ENCODE measurements at regions not wholly inside any gene's neighbourhood (a gene's known extent, or its start where the extent isn't known, plus 50 kb on each side); places are given as distances from the start of the nearest gene placed in this dataset.

DNA sequence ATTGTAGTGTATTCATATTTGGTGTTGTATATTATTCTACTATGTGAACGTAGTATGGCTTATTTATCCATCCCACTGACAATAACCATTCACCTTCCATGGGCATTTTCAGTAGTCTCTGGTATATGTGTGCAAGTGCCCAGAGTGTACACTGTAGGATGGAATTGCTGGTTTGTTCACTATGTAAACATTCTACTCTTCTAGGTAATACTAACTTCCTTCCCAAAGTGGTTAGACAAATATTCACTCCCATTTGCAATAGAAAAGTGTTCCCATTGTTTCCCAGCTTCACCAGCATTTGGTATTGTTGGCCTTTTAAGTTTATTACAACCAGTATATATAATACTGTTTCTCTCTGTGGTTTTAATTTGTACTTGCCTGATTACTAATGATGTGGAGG is 153.7 kb downstream of the C7orf25 start:
- no peak for TF ChIP-seq EP300 (IDR thresholded peaks at IDR 0.05)
- no peak for TF ChIP-seq POLR2AphosphoS5 (IDR thresholded peaks at IDR 0.05)
- TF ChIP-seq POLR2A (IDR thresholded peaks at IDR 0.05), result no peak
- no peak for TF ChIP-seq CTCF (IDR thresholded peaks at IDR 0.05)
- H3K27me3 ChIP-seq, result no peaks in the 10 kb centered on the region
- no peak for DNase-seq (ENCODE audit: low spot score in 2 of 2)
- no peaks in the 10 kb centered on the region for H3K9me3 ChIP-seq
- H3K36me3 ChIP-seq, result no peaks in the 10 kb centered on the region
- H3K4me3 ChIP-seq, result no peak overlapping the region
- 86% methylated on average over 1 of the region's 1 CpG for WGBS
- H3K27ac ChIP-seq, result no peak overlapping the region
- no peaks in the 10 kb centered on the region for H3K4me1 ChIP-seq

DNA sequence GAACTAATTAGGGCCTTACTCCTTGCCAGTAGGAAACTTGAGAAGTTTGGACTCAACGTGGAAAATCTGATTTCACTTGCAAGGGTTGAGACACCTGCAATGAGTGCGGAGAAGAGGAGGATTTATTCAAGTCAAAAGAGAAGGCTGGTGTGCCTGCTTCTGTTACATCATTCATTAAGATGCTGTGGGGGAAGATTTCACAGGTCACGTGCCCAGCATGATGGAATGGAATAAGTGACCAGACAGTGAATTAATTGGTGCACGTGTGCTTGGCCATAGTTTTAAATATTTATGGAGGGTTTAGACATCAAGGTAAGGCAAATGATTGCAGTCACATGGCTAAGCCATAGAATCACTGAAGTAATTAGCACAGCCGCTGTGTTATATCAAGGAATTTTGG is 155.0 kb downstream of the C7orf25 start:
- WGBS, result 80% methylated on average over 5 of the region's 5 CpGs
- H3K9me3 ChIP-seq, result no peaks in the 10 kb centered on the region
- no peak overlapping the region for H3K4me3 ChIP-seq
- H3K27ac ChIP-seq, result no peak overlapping the region
- no peaks in the 10 kb centered on the region for H3K36me3 ChIP-seq
- TF ChIP-seq EP300 (IDR thresholded peaks at IDR 0.05), result no peak
- TF ChIP-seq CTCF (IDR thresholded peaks at IDR 0.05), result no peak
- TF ChIP-seq POLR2AphosphoS5 (IDR thresholded peaks at IDR 0.05), result no peak
- TF ChIP-seq POLR2A (IDR thresholded peaks at IDR 0.05), result no peak
- DNase-seq (ENCODE audit: low spot score in 2 of 2), result no peak
- no peaks in the 10 kb centered on the region for H3K4me1 ChIP-seq
- no peaks in the 10 kb centered on the region for H3K27me3 ChIP-seq

DNA sequence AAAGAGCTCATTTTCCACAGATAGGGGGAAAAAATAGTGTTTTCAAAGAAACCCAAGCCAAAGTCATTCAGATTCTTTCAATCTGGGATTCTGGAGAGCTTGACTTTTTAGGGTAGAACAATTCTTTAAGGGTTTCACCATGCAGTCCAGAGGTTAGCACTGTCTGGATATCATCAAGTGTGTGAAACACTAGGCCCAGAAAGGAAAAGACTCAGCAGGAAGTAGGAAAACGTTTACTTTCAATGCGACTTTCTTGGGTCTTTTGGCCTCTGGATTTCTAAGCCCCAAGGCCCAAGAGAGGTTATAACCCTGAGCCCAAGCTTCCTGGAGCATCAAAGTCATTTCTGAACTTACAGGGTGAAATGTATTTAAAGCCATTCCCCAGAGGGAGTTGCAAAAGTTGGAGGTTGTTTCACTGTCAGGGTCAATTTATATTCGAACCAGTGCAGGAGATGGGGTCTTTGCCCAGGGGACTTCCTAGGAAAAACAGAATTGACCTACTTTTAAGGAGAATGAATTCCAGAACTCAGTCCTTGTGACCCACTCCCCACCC is 158.0 kb downstream of the C7orf25 start:
- no peaks in the 10 kb centered on the region for H3K4me1 ChIP-seq
- H3K36me3 ChIP-seq, result no peaks in the 10 kb centered on the region
- H3K27me3 ChIP-seq, result no peaks in the 10 kb centered on the region
- H3K4me3 ChIP-seq, result no peak overlapping the region
- no peaks in the 10 kb centered on the region for H3K9me3 ChIP-seq
- TF ChIP-seq POLR2A (IDR thresholded peaks at IDR 0.05), result no peak
- no peak for TF ChIP-seq CTCF (IDR thresholded peaks at IDR 0.05)
- no peak for TF ChIP-seq POLR2AphosphoS5 (IDR thresholded peaks at IDR 0.05)
- no peak for TF ChIP-seq EP300 (IDR thresholded peaks at IDR 0.05)
- 47% methylated on average over 3 of the region's 3 CpGs for WGBS
- H3K27ac ChIP-seq, result peak overlapping the region; percentile 33
- no peak for DNase-seq (ENCODE audit: low spot score in 2 of 2)

- Histone ChIP-seq H3K27me3 (no peaks in the 10 kb centered on the region), H3K4me1 (no peaks in the 10 kb centered on the region), H3K4me3 (no peak overlapping the region), H3K9me3 (no peaks in the 10 kb centered on the region), H3K27ac (no peak overlapping the region), H3K36me3 (no peaks in the 10 kb centered on the region)
- DNase-seq (ENCODE audit: low spot score in 2 of 2), result no peak
- no peak for TF ChIP-seq CTCF (IDR thresholded peaks at IDR 0.05)
- no peak for TF ChIP-seq POLR2A (IDR thresholded peaks at IDR 0.05)
- TF ChIP-seq POLR2AphosphoS5 (IDR thresholded peaks at IDR 0.05), result no peak
- TF ChIP-seq EP300 (IDR thresholded peaks at IDR 0.05), result no peak
- 47% methylated on average over 2 of the region's 2 CpGs for WGBS
These were observed 158.5 kb downstream of the C7orf25 start for GRCh38 chr7:42753367-42753766.

GRCh38 chr7:42750172-42750571 is 161.7 kb downstream of the C7orf25 start:
- Histone ChIP-seq H3K9me3 (no peaks in the 10 kb centered on the region), H3K27ac (no peak overlapping the region), H3K36me3 (no peaks in the 10 kb centered on the region), H3K4me1 (peaks cover 5% of the 10 kb centered on the region), H3K4me3 (no peak overlapping the region), H3K27me3 (no peaks in the 10 kb centered on the region)
- WGBS, result 71% methylated on average over 4 of the region's 4 CpGs
- TF ChIP-seq POLR2AphosphoS5 (IDR thresholded peaks at IDR 0.05) (no peak), CTCF (IDR thresholded peaks at IDR 0.05) (no peak), EP300 (IDR thresholded peaks at IDR 0.05) (no peak), POLR2A (IDR thresholded peaks at IDR 0.05) (no peak)
- no peak for DNase-seq (ENCODE audit: low spot score in 2 of 2)

Data from suprapubic skin (tissue), 4 donors.